Mammary epithelial cell (primary cell): ENCODE measurements at regions not wholly inside any gene's neighbourhood (a gene's known extent, or its start where the extent isn't known, plus 50 kb on each side); places are given as distances from the start of the nearest gene placed in this dataset.

Experiments
- CTCF ChIP-seq, 2 donors: IDR thresholded peaks in 1 of 2; conservative IDR thresholded peaks in 1 of 2; 2 replicates each; pipeline ENCODE4 v1.5.1; 2011 to 2012; ENCODE audit warnings: inconsistent platforms in 2 of 2, low read length in 2 of 2, mild to moderate bottlenecking in 2 of 2, control low read depth in 1 of 2, low read depth in 1 of 2; ENCODE audit not compliant: insufficient read depth in 1 of 2; ENCODE audit errors: extremely low read depth in 1 of 2
- EZH2 ChIP-seq: IDR thresholded peaks from 2 replicates; pipeline ENCODE4 v1.6.1; 2012; ENCODE audit warnings: low read length, inconsistent platforms, borderline replicate concordance

GRCh38 chr1:106836708-106837107, 219.8 kb upstream of the PRMT6 start:
- TF ChIP-seq CTCF (conservative IDR thresholded peaks at IDR 0.05 in 1 of 2, IDR thresholded peaks at IDR 0.05 in 1 of 2; ENCODE audit: extremely low read depth in 1 of 2, insufficient read depth in 1 of 2, low read depth in 1 of 2, low read length in 2 of 2) (no peak), EZH2 (no peak)
